Astrocyte (in vitro differentiated cells and primary cell): ENCODE measurements at regions not wholly inside any gene's neighbourhood (a gene's known extent, or its start where the extent isn't known, plus 50 kb on each side); places are given as distances from the start of the nearest gene placed in this dataset.
"Not testable (repeated sequence)": the region's sequence is repeated elsewhere in the genome, so short reads cannot be mapped to it uniquely, and the experiment has no call there.

Experiments used
- EZH2 ChIP-seq: IDR thresholded peaks from 2 replicates; pipeline ENCODE4 v1.6.1; 2012; ENCODE audit warnings: mild to moderate bottlenecking, low read length, inconsistent platforms; ENCODE audit not compliant: insufficient read depth
- TF ChIP-seq, protein P1 (sequence below): IDR thresholded peaks from 2 replicates; pipeline ENCODE4 v1.5.1; 2011; ENCODE audit warnings: low read depth, mild to moderate bottlenecking, inconsistent platforms, low read length, moderate library complexity; ENCODE audit not compliant: insufficient read depth

DNA sequence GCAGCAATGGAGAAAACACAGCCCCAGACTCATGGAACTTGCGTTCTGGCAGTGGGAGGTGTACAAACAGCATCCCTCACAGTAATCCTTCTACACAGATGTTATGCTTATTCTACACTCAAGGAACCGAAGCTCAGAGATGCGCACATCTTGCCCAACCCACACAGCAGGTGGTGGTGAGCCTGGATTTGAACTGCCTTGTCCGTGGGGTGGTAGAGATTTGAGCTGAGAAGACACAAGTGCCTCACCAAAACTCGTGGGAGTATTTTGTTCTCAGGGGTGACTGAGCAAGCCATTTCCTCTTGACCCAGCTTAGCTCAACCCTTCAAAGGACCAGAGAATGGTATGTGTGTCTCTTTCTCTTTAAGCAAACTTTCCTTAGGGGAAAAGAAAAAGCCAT is 121.8 kb downstream of the NPIPB11 start:
- TF ChIP-seq, protein P1, sequence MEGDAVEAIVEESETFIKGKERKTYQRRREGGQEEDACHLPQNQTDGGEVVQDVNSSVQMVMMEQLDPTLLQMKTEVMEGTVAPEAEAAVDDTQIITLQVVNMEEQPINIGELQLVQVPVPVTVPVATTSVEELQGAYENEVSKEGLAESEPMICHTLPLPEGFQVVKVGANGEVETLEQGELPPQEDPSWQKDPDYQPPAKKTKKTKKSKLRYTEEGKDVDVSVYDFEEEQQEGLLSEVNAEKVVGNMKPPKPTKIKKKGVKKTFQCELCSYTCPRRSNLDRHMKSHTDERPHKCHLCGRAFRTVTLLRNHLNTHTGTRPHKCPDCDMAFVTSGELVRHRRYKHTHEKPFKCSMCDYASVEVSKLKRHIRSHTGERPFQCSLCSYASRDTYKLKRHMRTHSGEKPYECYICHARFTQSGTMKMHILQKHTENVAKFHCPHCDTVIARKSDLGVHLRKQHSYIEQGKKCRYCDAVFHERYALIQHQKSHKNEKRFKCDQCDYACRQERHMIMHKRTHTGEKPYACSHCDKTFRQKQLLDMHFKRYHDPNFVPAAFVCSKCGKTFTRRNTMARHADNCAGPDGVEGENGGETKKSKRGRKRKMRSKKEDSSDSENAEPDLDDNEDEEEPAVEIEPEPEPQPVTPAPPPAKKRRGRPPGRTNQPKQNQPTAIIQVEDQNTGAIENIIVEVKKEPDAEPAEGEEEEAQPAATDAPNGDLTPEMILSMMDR, result not testable (repeated sequence)
- not testable (repeated sequence) for TF ChIP-seq EZH2
